ENCODE measurements at regions not wholly inside any gene's neighbourhood (a gene's known extent, or its start where the extent isn't known, plus 50 kb on each side); places are given as distances from the start of the nearest gene placed in this dataset.
A peak's percentile ranks its signal among the peaks of the same experiment; 100 is the strongest.

DNA sequence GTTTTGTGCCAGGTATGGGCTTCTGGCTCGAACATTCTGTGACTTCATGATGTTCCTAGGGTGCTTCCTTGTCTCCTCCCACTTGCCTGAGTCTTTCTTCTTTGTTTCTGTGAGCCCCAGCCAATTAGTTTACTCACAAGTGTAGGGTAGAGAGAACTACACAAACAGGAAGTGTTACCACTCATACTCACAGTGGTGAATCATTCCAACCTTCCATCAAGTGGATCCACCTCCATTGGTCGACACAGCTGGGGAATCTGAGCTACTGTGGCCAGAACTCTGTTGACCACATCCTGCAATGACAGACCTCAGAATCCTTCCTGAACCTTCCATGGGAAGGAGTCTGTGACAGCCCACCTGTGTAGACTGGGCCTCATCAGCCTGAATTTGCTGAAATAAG, 76.8 kb downstream of the UNC5CL start:
- DNase-seq (ENCODE audit: low read depth) = peak; percentile 94
- H3K4me3 ChIP-seq (ENCODE audit: low read length) = no peak overlapping the region
- TF ChIP-seq, protein P1, sequence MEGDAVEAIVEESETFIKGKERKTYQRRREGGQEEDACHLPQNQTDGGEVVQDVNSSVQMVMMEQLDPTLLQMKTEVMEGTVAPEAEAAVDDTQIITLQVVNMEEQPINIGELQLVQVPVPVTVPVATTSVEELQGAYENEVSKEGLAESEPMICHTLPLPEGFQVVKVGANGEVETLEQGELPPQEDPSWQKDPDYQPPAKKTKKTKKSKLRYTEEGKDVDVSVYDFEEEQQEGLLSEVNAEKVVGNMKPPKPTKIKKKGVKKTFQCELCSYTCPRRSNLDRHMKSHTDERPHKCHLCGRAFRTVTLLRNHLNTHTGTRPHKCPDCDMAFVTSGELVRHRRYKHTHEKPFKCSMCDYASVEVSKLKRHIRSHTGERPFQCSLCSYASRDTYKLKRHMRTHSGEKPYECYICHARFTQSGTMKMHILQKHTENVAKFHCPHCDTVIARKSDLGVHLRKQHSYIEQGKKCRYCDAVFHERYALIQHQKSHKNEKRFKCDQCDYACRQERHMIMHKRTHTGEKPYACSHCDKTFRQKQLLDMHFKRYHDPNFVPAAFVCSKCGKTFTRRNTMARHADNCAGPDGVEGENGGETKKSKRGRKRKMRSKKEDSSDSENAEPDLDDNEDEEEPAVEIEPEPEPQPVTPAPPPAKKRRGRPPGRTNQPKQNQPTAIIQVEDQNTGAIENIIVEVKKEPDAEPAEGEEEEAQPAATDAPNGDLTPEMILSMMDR (conservative IDR thresholded peaks at IDR 0.05; ENCODE audit: low read length) = no peak

DNA sequence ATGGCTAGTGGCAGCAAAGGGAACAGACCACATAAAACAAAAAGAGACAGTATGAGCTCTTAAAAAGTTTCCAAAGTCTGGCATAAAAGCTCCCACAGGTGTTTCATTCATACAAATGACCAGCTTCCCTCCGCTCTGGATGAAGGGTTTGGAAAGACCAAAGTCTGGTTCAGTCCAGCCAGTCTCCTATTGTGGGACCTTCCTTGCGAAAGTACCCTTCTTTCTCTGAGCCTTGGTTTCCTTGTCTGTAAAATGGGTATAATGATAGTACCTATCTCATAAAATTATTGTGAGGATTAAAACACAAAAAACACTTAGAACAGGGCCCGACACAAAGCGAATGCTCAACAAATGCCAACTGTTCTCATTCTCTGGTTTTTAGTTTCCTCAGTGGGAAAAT, 77.2 kb downstream of the UNC5CL start:
- no peak for DNase-seq (ENCODE audit: low read depth)
- H3K4me3 ChIP-seq (ENCODE audit: low read length) = no peak overlapping the region
- TF ChIP-seq, protein P1 (conservative IDR thresholded peaks at IDR 0.05; ENCODE audit: low read length) = no peak

DNA sequence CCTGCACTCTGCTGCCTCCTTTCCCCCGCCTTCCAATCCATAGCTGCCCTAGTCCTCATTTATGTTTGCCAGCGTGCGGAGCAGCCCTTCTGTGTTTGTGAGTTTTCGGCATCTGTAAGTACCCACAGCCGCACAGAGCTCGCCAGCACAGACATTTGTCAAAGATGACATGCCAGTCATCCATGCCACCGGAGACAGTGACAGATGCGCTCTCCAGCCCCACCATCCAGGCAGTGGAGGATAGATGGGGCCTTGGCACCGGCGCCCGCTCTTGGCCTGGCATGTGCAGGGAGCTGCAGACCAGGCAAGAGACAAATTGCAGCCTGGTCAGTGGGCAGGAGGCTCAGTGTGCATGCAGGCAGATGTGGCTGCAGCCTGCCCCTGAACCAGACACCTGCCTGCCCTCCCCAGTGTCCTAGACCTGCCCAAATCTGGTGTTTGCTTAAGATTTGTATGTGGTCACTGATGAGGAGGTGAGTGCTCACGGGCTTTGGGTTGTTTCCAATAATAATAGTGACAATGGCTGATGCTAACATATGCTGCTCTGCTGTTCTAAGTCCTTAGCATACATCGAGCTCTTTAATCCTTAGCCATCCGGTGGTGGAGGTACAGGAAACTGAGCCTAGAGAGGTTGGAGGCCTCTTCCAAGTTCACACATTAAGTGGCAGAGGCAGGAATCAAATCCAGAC, 78.1 kb downstream of the UNC5CL start:
- no peak overlapping the region for H3K4me3 ChIP-seq (ENCODE audit: low read length)
- DNase-seq (ENCODE audit: low read depth) = no peak
- TF ChIP-seq, protein P1 (conservative IDR thresholded peaks at IDR 0.05; ENCODE audit: low read length) = no peak

DNA sequence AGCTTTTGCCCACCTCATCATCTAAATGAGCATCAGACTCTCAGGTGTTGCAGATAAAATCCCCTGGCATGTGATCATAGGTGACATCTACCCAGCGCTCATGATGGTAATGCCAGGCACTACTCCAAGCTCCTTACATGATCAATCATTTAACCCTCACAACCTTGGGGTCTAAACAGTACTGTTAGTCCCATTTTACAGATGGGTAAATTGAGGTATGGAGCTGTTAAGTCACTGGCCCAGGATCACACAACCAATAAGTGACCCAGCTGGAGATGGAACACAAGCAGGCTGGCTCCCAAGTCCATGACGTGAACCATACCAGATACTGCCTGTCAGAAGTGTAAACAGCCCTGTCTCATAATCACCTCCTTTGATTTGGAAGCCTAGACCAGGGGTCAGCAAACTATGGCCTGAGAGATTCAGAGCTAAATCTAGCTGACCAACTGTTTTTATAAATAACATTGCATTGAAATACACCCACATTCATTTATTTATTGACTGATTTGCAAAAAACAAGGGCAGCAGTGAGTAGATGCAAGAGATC, 79.2 kb downstream of the UNC5CL start:
- DNase-seq (ENCODE audit: low read depth) = no peak
- no peak overlapping the region for H3K4me3 ChIP-seq (ENCODE audit: low read length)
- TF ChIP-seq, protein P1 (conservative IDR thresholded peaks at IDR 0.05; ENCODE audit: low read length) = no peak

DNA sequence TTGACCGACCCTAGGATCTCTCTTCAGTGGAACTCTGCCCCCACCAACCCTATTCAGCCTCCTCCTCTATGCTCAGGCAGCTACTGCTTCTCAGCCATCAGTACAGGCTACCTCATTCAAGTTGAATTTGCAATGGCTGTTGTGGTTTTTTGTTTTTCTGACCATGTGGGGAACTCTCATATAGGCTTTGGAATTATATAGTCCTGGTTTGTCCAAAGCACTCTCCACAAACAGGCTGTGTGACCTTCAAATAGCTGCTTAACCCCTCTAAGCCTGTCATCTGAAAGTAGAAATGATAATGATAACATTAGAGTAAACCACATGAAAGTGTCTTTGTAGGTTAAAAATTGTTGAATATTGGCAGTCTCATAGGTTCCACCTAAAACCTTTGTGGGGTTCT, 80.3 kb downstream of the UNC5CL start:
- no peak overlapping the region for H3K4me3 ChIP-seq (ENCODE audit: low read length)
- DNase-seq (ENCODE audit: low read depth) = peak; percentile 48
- TF ChIP-seq, protein P1 (conservative IDR thresholded peaks at IDR 0.05; ENCODE audit: low read length) = no peak

DNA sequence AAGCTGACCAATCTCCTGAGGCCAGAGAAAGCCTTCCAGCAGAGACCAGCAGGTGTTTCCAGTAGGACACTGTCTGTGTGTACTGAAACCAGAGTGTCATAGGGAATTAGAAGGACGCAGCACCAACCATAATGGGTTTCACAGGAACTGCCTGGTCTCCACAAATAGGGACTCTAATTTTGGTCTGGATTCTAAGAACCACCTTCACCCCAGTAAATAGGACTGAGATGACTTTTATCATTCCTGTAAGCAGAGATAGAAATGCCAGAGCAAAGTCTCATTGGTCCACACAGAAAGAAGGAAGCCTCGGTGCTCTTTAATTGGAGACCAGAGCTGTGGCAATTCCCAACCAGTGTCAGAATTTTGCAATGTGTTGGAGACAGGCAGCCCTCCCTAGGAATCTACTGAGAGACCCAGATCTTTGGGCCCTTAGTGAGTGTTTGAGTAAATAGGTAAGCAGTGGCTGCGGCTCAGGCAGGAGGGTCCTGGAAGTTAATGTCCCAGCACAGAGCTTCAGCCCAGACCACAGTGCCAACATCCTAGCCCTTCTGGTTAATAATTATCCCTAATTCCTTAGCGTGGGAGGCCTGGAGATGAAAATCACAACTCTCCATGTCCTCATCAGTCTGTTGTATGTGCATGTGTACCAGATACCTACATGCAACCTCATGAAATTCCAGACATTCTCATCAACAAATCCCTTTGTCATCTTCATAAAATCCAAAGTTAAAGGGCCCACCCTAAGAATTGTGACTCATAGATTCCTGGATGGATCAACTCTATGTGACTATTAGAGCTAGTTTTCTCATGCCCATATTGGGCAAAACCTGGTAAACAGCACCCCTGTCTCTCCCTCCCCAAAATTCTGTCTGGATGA, 81.2 kb downstream of the UNC5CL start:
- peak; percentile 96 for DNase-seq (ENCODE audit: low read depth)

More for the DNA sequence above, 81.2 kb downstream of the UNC5CL start:
- no peak overlapping the region for H3K4me3 ChIP-seq (ENCODE audit: low read length)
- TF ChIP-seq, protein P1 (conservative IDR thresholded peaks at IDR 0.05; ENCODE audit: low read length) = no peak
